ENCODE measurements at regions not wholly inside any gene's neighbourhood (a gene's known extent, or its start where the extent isn't known, plus 50 kb on each side); places are given as distances from the start of the nearest gene placed in this dataset.

- no peak for TF ChIP-seq CTCF (IDR thresholded peaks at IDR 0.05 in 8 of 11, conservative IDR thresholded peaks at IDR 0.05 in 3 of 11)
- no peak for TF ChIP-seq POLR2A (IDR thresholded peaks at IDR 0.05)
- no peak for TF ChIP-seq POLR2AphosphoS5 (IDR thresholded peaks at IDR 0.05)
These were observed 130.8 kb upstream of the FRG1 start for GRCh38 chr4:189809839-189810238.

All from spleen (tissue), 7 donors.